K562 (cell line): ENCODE measurements at regions not wholly inside any gene's neighbourhood (a gene's known extent, or its start where the extent isn't known, plus 50 kb on each side); places are given as distances from the start of the nearest gene placed in this dataset.

Source experiments
- ATAC-seq: fragments of 200-7000 bp; cut with Tn5 transposase; 3 replicates; pipeline ENCODE4 v1.9.1; 2020; ENCODE audit warnings: moderate library complexity
- BruUV-seq: library from RNA; stranded (reverse); fragments of 400-500 nt; replicated peaks from 2 replicates; lab custom pipeline; 2021; lab: Mats Ljungman, UMichigan
- CTCF ChIA-PET: fragments of 300-600 bp; formaldehyde crosslinking; extraction: SDS; loops from one replicate; lab custom pipeline; 2021; ENCODE audit warnings: low intra/inter-chr PET ratio; lab: Yijun Ruan, JAX
- POLR2A ChIA-PET: fragments of 300-600, 350-650 bp; sonication (Branson Sonifier 250); formaldehyde crosslinking; extraction: SDS; loops from one replicate; lab custom pipeline; 2021; ENCODE audit warnings: antibody characterized with exemption, inconsistent platforms; lab: Yijun Ruan, JAX
- DNase-seq, 4 experiments: peaks; one replicate each; pipeline versions ENCODE4 v3.0.0 to v3.0.0-alpha.2; 2011 to 2018; ENCODE audit warnings: low spot score in 3 of 4, mixed read lengths in 3 of 4; ENCODE audit errors: extremely low read depth in 1 of 4
- FAIRE-seq: peaks from 2 replicates; lab custom pipeline; 2011; peaks lifted over from hg19 to GRCh38; lab: Jason Lieb, UNC
- H2AFZ ChIP-seq: 2 replicates; pipeline ENCODE4 v1.6.0; 2011; ENCODE audit warnings: low read depth, low read length, control low read depth, inconsistent platforms
- H3K27ac ChIP-seq: fragments of 200-600 bp; 3 replicates; pipeline ENCODE4 v1.8.0; 2011; ENCODE audit warnings: low read depth, mild to moderate bottlenecking, control low read depth, inconsistent platforms, low read length, moderate library complexity, mixed read lengths; ENCODE audit errors: extremely low read depth
- H3K27me3 ChIP-seq, 2 experiments: fragments of 300-600 bp in 1 of 2; 2 replicates in 1 of 2; 3 replicates in 1 of 2; pipeline versions ENCODE4 v1.6.0 to v1.8.0; 2011; ENCODE audit warnings: inconsistent platforms in 2 of 2, low read length in 2 of 2, mild to moderate bottlenecking in 1 of 2, mixed read lengths in 1 of 2, moderate library complexity in 1 of 2; ENCODE audit not compliant: control insufficient read depth in 2 of 2, insufficient read depth in 2 of 2
- H3K36me3 ChIP-seq: fragments of 300-600 bp; 3 replicates; pipeline ENCODE4 v1.8.0; 2011; ENCODE audit warnings: mild to moderate bottlenecking, low read length, inconsistent platforms; ENCODE audit not compliant: control insufficient read depth, insufficient read depth
- H3K4me1 ChIP-seq, 2 experiments: fragments of 200-600 bp in 1 of 2; replicated peaks in 1 of 2; 2 replicates in 1 of 2; 3 replicates in 1 of 2; pipeline versions ENCODE4 v1.5.1 to v1.8.0; 2011; ENCODE audit warnings: inconsistent platforms in 2 of 2, low read length in 2 of 2, mild to moderate bottlenecking in 1 of 2, mixed read lengths in 1 of 2, moderate library complexity in 1 of 2; ENCODE audit not compliant: control insufficient read depth in 2 of 2, insufficient read depth in 2 of 2
- H3K4me2 ChIP-seq: 2 replicates; pipeline ENCODE4 v1.6.1; 2011; ENCODE audit warnings: low read length, control low read depth, inconsistent platforms, mixed read lengths; ENCODE audit not compliant: insufficient read depth
- H3K4me3 ChIP-seq: fragments of 200-600 bp; sonication (generic), shearing (Covaris generic); 2 replicates; pipeline ENCODE4 v1.5.1; 2016; ENCODE audit warnings: control low read depth, inconsistent platforms
- H3K79me2 ChIP-seq: fragments of 200-600 bp; 3 replicates; pipeline ENCODE4 v1.8.0; 2011; ENCODE audit warnings: low read length, inconsistent platforms; ENCODE audit not compliant: control insufficient read depth, insufficient read depth
- H3K9ac ChIP-seq, 2 experiments: 2 replicates each; pipeline versions ENCODE4 v1.6.0 to v1.6.1; 2011; ENCODE audit warnings: low read depth in 2 of 2, low read length in 2 of 2, control low read depth in 1 of 2, inconsistent platforms in 1 of 2, mild to moderate bottlenecking in 1 of 2, mixed read lengths in 1 of 2; ENCODE audit not compliant: insufficient read depth in 1 of 2
- H3K9me1 ChIP-seq: one replicate; pipeline ENCODE4 v1.6.0; 2011; ENCODE audit warnings: inconsistent platforms, mild to moderate bottlenecking, low read length, moderate library complexity; ENCODE audit not compliant: control insufficient read depth, insufficient read depth
- H3K9me3 ChIP-seq: replicated peaks from 2 replicates; pipeline ENCODE4 v1.5.1; 2011; ENCODE audit warnings: low read depth, low read length, inconsistent platforms; ENCODE audit not compliant: control insufficient read depth, insufficient read depth
- H4K20me1 ChIP-seq: replicated peaks from 2 replicates; pipeline ENCODE4 v1.6.1; 2011; ENCODE audit warnings: low read length, inconsistent platforms, mixed read lengths; ENCODE audit not compliant: control insufficient read depth, insufficient read depth
- CEBPZ ChIP-seq: fragments of 150-350 bp; IDR thresholded peaks from 2 replicates; pipeline ENCODE4 v1.6.1; 2014; ENCODE audit warnings: low read depth, mild to moderate bottlenecking, low read length, borderline replicate concordance
- EWSR1 ChIP-seq: fragments of 450-650 bp; IDR thresholded peaks from 2 replicates; pipeline ENCODE4 v1.6.1; 2018; ENCODE audit warnings: borderline replicate concordance, mild to moderate bottlenecking, low read depth, moderate library complexity; ENCODE audit not compliant: partially characterized antibody
- GTF2B ChIP-seq: IDR thresholded peaks from 2 replicates; pipeline ENCODE4 v1.6.1; 2011; ENCODE audit not compliant: insufficient read length; ENCODE audit errors: extremely low read depth
- ZNF3 ChIP-seq: fragments of 250-450 bp; sonication (Bioruptor Pico); IDR thresholded peaks from 2 replicates; pipeline ENCODE4 v1.5.0; 2021; ENCODE audit warnings: mild to moderate bottlenecking, moderate library complexity
- ZNF316 ChIP-seq: fragments of 450-650 bp; IDR thresholded peaks from 2 replicates; pipeline ENCODE4 v1.6.1; 2016
- ZNF449 ChIP-seq: fragments of 250-450 bp; sonication (Bioruptor Pico); IDR thresholded peaks from 2 replicates; pipeline ENCODE4 v1.8.0; 2022; ENCODE audit warnings: moderate library complexity, mild to moderate bottlenecking, inconsistent platforms
- ZNF695 ChIP-seq: fragments of 450-650 bp; formaldehyde crosslinking; IDR thresholded peaks from 2 replicates; pipeline ENCODE4 v1.4.0; 2020; ENCODE audit warnings: mild to moderate bottlenecking, moderate library complexity
- WGBS: fragments of 100-300 bp; shearing (Covaris generic); methylation state at CpG from one replicate; pipeline ENCODE4 v1.1.6; 2016; ENCODE audit warnings: low coverage, mixed read lengths; ENCODE audit not compliant: insufficient coverage; ENCODE audit errors: missing lambda C conversion rate; 5-methylcytosine and 5-hydroxymethylcytosine counted together
- in situ Hi-C: fragments of 300-500 bp; cut with MboI; formaldehyde crosslinking; loops from 4 replicates; pipeline ENCODE4 v1.15.0; 2018; ENCODE audit warnings: inconsistent platforms, mixed read lengths
- intact Hi-C: fragments of 100-400 bp; cut with micrococcal nuclease; formaldehyde crosslinking; loops from 2 replicates; pipeline ENCODE4 v1.14.2; 2022

- TF ChIP-seq CEBPZ, result no peak
Observed at GRCh38 chr9:117903453-117903852, 199.2 kb downstream of the TLR4 start (continued).

DNA sequence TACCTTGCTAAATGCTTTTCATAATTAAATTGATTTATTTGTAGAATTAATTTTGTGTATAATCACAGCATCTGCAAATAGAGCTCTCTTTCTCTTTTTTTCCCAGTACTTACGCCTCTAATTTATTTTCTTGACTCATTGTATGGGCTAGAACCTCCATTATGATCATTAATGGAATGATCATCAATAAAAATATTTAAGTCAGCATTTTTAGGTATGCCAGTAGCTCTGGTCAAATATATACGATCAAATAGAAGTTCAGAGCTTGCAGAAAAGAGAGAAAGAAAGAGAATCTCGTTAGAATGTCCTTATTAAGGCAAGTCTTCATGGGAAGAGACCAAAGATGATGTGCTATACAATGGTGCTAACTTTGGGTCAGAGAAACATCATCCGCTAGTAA, 202.6 kb downstream of the TLR4 start:
- Histone ChIP-seq H2AFZ (no peak overlapping the region), H3K4me1 (no peaks in the 10 kb centered on the region), H3K79me2 (no peaks in the 10 kb centered on the region), H3K36me3 (no peaks in the 10 kb centered on the region), H3K27me3 (no peaks in the 10 kb centered on the region), H4K20me1 (no peaks in the 10 kb centered on the region), H3K4me3 (no peak overlapping the region), H3K9me3 (no peaks in the 10 kb centered on the region; the same call in 1 of the 2 replicates), H3K9me1 (no peaks in the 10 kb centered on the region), H3K27ac (no peak overlapping the region), H3K4me2 (no peak overlapping the region), H3K9ac (no peak overlapping the region)
- ChIA-PET POLR2A (no interaction called here), CTCF (no interaction called here)
- no TSS peak for BruUV-seq
- 2% methylated on average over 4 of the region's 4 CpGs for WGBS
- in situ Hi-C loops, result no loop called here
- no peak for ATAC-seq
- intact Hi-C loops, result no loop called here
- no peak for FAIRE-seq
- TF ChIP-seq GTF2B, result no peak
- TF ChIP-seq EWSR1, result no peak
- TF ChIP-seq ZNF449, result no peak
- TF ChIP-seq ZNF316, result peak; percentile 29; the same call in 1 of the 2 replicates
- no peak for TF ChIP-seq ZNF695 (CRISPR knock-in tag)
- no peak for TF ChIP-seq ZNF3 (CRISPR knock-in tag)
- DNase-seq, result no peak
